Astrocyte (in vitro differentiated cells and primary cell): ENCODE measurements at regions not wholly inside any gene's neighbourhood (a gene's known extent, or its start where the extent isn't known, plus 50 kb on each side); places are given as distances from the start of the nearest gene placed in this dataset.
"Not testable (repeated sequence)": the region's sequence is repeated elsewhere in the genome, so short reads cannot be mapped to it uniquely, and the experiment has no call there.

ENCODE experiments used
- CTCF ChIP-seq: IDR thresholded peaks from 2 replicates; pipeline ENCODE4 v1.5.1; 2011; ENCODE audit warnings: low read depth, mild to moderate bottlenecking, inconsistent platforms, low read length, moderate library complexity; ENCODE audit not compliant: insufficient read depth
- EZH2 ChIP-seq: IDR thresholded peaks from 2 replicates; pipeline ENCODE4 v1.6.1; 2012; ENCODE audit warnings: mild to moderate bottlenecking, low read length, inconsistent platforms; ENCODE audit not compliant: insufficient read depth

- not testable (repeated sequence) for TF ChIP-seq EZH2, CTCF
Observed at GRCh38 chr7:150141525-150142345, 181.4 kb upstream of the LRRC61 start.
